ENCODE measurements at regions not wholly inside any gene's neighbourhood (a gene's known extent, or its start where the extent isn't known, plus 50 kb on each side); places are given as distances from the start of the nearest gene placed in this dataset.

GRCh38 chr7:20053334-20054104 is 163.7 kb downstream of the MACC1 start:
- Histone ChIP-seq H3K9me3 (ENCODE audit: insufficient read depth, low read depth, low read length) (no peaks in the 10 kb centered on the region), H4K20me1 (ENCODE audit: insufficient read depth, low read length) (no peaks in the 10 kb centered on the region), H3K27me3 (ENCODE audit: insufficient read depth, low read length) (no peaks in the 10 kb centered on the region), H3K4me1 (ENCODE audit: insufficient read depth, low read length) (no peaks in the 10 kb centered on the region), H3K4me3 (ENCODE audit: insufficient read depth, low read depth, low read length) (no peak overlapping the region), H3K4me2 (ENCODE audit: low read length) (no peak overlapping the region), H3K36me3 (ENCODE audit: insufficient read depth, low read length) (no peaks in the 10 kb centered on the region), H3K9ac (ENCODE audit: low read length) (no peak overlapping the region), H2AFZ (ENCODE audit: low read depth, low read length) (no peak overlapping the region), H3K27ac (ENCODE audit: low read depth, low read length) (no peak overlapping the region), H3K79me2 (ENCODE audit: insufficient read depth, low read length) (no peaks in the 10 kb centered on the region)
- Mint-ChIP-seq H3K27me3 (ENCODE audit: low read depth, unreplicated experiment) (no peaks in the 10 kb centered on the region), H3K4me3 (ENCODE audit: unreplicated experiment) (no peak overlapping the region), H3K36me3 (ENCODE audit: low read depth, unreplicated experiment) (no peaks in the 10 kb centered on the region), H3K27ac (ENCODE audit: unreplicated experiment) (no peak overlapping the region), H3K9me3 (ENCODE audit: unreplicated experiment) (peaks cover 2% of the 10 kb centered on the region), H3K4me1 (ENCODE audit: low read depth, unreplicated experiment) (no peaks in the 10 kb centered on the region)
- FAIRE-seq (no peak), DNase-seq (ENCODE audit: low read depth) (no peak)
- no peak for TF ChIP-seq EZH2 (IDR thresholded peaks at IDR 0.05; ENCODE audit: insufficient read depth, low read length)
- TF ChIP-seq, protein P1, sequence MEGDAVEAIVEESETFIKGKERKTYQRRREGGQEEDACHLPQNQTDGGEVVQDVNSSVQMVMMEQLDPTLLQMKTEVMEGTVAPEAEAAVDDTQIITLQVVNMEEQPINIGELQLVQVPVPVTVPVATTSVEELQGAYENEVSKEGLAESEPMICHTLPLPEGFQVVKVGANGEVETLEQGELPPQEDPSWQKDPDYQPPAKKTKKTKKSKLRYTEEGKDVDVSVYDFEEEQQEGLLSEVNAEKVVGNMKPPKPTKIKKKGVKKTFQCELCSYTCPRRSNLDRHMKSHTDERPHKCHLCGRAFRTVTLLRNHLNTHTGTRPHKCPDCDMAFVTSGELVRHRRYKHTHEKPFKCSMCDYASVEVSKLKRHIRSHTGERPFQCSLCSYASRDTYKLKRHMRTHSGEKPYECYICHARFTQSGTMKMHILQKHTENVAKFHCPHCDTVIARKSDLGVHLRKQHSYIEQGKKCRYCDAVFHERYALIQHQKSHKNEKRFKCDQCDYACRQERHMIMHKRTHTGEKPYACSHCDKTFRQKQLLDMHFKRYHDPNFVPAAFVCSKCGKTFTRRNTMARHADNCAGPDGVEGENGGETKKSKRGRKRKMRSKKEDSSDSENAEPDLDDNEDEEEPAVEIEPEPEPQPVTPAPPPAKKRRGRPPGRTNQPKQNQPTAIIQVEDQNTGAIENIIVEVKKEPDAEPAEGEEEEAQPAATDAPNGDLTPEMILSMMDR (IDR thresholded peaks at IDR 0.05; ENCODE audit: insufficient read depth, low read depth, low read length) = no peak

DNA sequence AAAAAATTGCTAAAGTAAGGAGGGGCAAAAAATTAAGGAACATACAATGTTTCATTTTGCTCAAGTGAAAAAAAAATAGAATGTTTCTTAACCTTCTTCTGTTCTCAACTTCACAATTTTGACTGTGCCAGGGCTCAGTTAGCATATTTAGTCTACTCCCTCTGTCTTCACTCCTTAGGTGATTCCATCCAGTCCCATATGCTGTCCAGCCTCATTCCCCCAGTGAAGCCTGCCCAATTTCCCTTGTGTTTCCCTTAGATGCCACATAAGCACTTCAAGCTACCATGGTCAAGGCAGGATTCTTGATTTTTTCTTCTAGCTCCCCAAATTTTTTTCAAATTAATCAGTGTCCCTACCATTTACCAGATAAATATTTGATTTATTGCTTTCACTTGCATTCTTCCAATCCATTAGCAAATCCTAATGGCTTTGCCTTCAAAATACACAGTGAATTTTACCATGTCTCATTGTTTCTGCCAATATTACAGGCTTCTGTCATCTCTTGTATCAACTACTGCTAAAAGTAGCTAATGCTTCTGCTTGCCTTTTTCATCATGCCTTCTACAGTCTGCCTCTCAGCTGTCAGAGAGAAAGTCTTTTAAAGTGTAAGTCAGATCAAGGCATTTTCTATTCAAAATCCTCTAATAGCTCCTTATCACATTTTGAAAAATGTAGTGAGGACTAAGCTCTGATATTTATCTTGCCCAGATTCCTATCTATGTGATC is 166.8 kb downstream of the MACC1 start:
- FAIRE-seq = no peak
- H3K79me2 ChIP-seq (ENCODE audit: insufficient read depth, low read length) = no peaks in the 10 kb centered on the region

More for the DNA sequence above, 166.8 kb downstream of the MACC1 start:
- no peaks in the 10 kb centered on the region for H3K36me3 ChIP-seq (ENCODE audit: insufficient read depth, low read length)
- DNase-seq (ENCODE audit: low read depth) = no peak
- H3K27ac Mint-ChIP-seq (ENCODE audit: unreplicated experiment) = no peak overlapping the region
- H3K36me3 Mint-ChIP-seq (ENCODE audit: low read depth, unreplicated experiment) = no peaks in the 10 kb centered on the region
- no peaks in the 10 kb centered on the region for H3K9me3 Mint-ChIP-seq (ENCODE audit: unreplicated experiment)
- H3K27me3 ChIP-seq (ENCODE audit: insufficient read depth, low read length) = no peaks in the 10 kb centered on the region
- H3K9me3 ChIP-seq (ENCODE audit: insufficient read depth, low read depth, low read length) = no peaks in the 10 kb centered on the region
- no peaks in the 10 kb centered on the region for H3K27me3 Mint-ChIP-seq (ENCODE audit: low read depth, unreplicated experiment)
- no peak overlapping the region for H3K27ac ChIP-seq (ENCODE audit: low read depth, low read length)
- TF ChIP-seq, protein P1 (IDR thresholded peaks at IDR 0.05; ENCODE audit: insufficient read depth, low read depth, low read length) = no peak
- TF ChIP-seq EZH2 (IDR thresholded peaks at IDR 0.05; ENCODE audit: insufficient read depth, low read length) = no peak
- H2AFZ ChIP-seq (ENCODE audit: low read depth, low read length) = no peak overlapping the region
- no peaks in the 10 kb centered on the region for H3K4me1 ChIP-seq (ENCODE audit: insufficient read depth, low read length)
- H3K4me1 Mint-ChIP-seq (ENCODE audit: low read depth, unreplicated experiment) = no peaks in the 10 kb centered on the region
- H3K4me2 ChIP-seq (ENCODE audit: low read length) = no peak overlapping the region
- H4K20me1 ChIP-seq (ENCODE audit: insufficient read depth, low read length) = no peaks in the 10 kb centered on the region
- H3K4me3 ChIP-seq (ENCODE audit: insufficient read depth, low read depth, low read length) = no peak overlapping the region
- no peak overlapping the region for H3K4me3 Mint-ChIP-seq (ENCODE audit: unreplicated experiment)
- H3K9ac ChIP-seq (ENCODE audit: low read length) = no peak overlapping the region

All from astrocyte (in vitro differentiated cells and primary cell).